ENCODE measurements at regions not wholly inside any gene's neighbourhood (a gene's known extent, or its start where the extent isn't known, plus 50 kb on each side); places are given as distances from the start of the nearest gene placed in this dataset.

DNA sequence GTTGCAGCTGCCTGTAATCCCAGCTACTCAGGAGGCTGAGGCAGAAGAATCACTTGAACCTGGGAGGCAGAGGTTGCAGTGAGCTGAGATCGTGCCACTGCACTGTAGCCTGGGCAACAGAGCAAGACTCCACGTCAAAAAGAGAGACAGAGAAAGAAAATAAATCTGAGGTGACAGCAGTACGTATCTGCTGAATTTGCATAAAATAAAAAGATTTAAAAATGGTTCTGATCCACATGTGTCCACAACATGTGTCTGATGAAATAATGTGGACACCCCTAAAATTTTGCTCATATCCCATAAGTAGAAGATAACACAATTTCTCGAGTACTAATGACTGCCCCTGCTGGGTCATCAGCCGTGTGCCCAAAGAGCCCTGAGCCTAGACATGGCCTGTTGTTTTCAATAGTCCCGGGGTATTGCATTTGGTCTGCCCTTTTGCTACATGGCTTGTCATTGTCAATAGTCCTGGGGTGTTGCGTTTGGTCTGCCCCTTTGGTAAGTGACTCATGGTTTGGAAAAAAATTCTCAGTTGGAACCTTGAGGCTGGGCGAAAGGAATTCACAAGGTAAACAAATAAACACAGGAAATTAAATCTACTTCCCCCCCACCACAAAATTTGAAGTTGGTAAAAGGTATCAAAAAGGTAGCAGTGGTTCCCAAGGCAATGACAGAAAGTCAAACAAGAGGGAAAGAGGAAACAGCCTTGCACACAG is 434.6 kb upstream of the MAF start:
- WGBS (ENCODE audit: insufficient coverage, low coverage, low lambda C conversion rate, missing lambda C conversion rate): 82% methylated on average over 7 of the region's 8 CpGs
- no peaks in the 10 kb centered on the region for H3K4me1 ChIP-seq
- ATAC-seq (no peak), DNase-seq (no peak)
- TF ChIP-seq CTCF (IDR thresholded peaks at IDR 0.05): no peak
- no peak for TF ChIP-seq POLR2A (IDR thresholded peaks at IDR 0.05)
- H3K36me3 ChIP-seq: no peaks in the 10 kb centered on the region
- intact Hi-C loops (cut with DNase I): no loop called here
- no peak overlapping the region for H3K4me3 ChIP-seq
- no peaks in the 10 kb centered on the region for H3K27me3 ChIP-seq
- H3K9me3 ChIP-seq: no peaks in the 10 kb centered on the region
- H3K27ac ChIP-seq: no peak overlapping the region

DNA sequence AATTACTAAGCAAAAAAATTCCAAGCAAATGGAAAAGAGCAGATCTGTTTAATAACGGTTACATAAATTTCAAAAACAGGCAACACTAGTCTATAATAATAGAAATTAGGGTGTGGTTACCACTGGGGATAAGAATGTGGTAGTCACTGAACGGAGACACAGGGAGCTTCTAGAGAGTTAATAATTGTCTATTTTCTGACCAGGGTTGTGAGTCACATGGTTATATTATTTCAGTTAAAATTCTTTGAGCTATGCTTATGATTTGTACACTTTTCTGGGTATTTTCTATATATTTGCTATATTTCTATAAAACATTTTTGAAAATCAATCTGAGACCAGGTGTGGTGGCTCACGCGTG is 433.9 kb upstream of the MAF start:
- intact Hi-C loops (cut with DNase I): no loop called here
- no peak for ATAC-seq

DNA sequence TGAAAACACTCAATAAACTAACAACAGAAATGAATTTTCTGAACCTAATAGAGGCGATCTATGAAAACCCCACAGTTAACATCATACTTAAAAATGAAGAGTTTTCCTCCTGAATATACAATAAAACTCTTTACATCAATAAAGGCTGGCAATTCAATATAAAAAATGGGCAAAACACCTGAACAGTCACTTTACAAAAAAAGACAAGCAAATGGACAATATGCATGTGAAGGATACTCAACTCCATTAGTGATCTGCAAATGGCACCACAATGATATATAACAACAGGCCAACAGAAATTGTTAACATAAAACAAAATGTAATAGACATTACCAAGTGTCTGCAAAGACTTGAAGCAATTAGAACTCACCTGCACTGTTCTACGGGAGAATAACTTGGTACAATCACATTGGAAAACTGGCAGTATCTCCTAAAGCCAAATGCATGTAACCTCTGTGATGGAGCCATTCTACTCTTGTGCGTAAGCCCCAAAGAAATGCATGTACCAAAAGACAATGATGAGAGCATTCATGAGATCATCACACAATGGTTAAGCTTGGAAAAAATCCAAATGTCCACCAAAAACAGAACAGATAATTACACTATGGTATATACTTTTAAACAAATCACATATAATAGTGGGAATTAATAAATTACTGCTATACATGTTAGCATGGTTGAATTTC is 433.4 kb upstream of the MAF start:
- no peaks in the 10 kb centered on the region for H3K27me3 ChIP-seq
- no peak for TF ChIP-seq CTCF (IDR thresholded peaks at IDR 0.05)
- no peak for TF ChIP-seq POLR2A (IDR thresholded peaks at IDR 0.05)
- no peaks in the 10 kb centered on the region for H3K36me3 ChIP-seq
- no peaks in the 10 kb centered on the region for H3K4me1 ChIP-seq
- no peak overlapping the region for H3K4me3 ChIP-seq
- 90% methylated on average over 3 of the region's 3 CpGs for WGBS (ENCODE audit: insufficient coverage, low coverage, low lambda C conversion rate, missing lambda C conversion rate)
- intact Hi-C loops (cut with DNase I): no loop called here
- ATAC-seq (no peak), DNase-seq (no peak)
- no peak overlapping the region for H3K27ac ChIP-seq
- H3K9me3 ChIP-seq: no peaks in the 10 kb centered on the region

More for the DNA sequence above, 433.9 kb upstream of the MAF start:
- Histone ChIP-seq H3K27ac (no peak overlapping the region), H3K9me3 (no peaks in the 10 kb centered on the region), H3K27me3 (no peaks in the 10 kb centered on the region), H3K4me1 (no peaks in the 10 kb centered on the region), H3K36me3 (no peaks in the 10 kb centered on the region), H3K4me3 (no peak overlapping the region)
- WGBS (ENCODE audit: insufficient coverage, low coverage, low lambda C conversion rate, missing lambda C conversion rate): 89% methylated on average over 4 of the region's 4 CpGs
- no peak for TF ChIP-seq POLR2A (IDR thresholded peaks at IDR 0.05)
- no peak for DNase-seq

DNA sequence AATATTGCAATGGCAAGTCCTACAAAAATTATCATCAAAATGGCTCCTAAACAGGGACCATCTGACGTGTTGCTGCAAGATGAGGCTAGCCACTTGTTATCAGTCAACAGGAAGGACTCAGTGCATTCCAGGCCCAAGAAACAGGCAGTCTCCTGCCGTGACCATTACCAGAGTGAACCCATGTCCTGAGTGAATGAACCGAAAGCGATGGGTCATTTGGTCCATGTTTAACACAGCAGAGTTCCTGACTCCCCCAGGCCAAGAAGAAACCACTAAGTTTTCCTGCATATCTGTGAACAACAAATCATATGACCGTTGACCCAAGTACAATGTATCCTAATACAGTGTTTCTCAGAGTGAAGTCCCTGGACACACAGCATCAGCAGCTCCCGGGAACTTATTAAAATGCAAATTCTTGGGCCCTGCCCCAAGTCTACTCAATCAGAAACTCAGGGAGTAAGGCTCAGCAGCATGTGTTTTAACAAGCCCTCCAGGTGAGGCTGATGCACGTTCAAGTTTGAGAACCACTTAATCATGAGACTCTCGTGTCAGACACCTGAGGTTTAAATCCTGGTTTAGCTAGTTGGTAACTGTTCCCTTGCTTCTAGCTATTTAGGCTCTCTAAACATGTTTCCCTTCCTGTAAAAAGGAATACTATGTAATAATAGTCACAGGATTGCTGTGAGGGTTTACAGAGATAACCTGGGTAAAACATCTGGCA is 429.4 kb upstream of the MAF start:
- Histone ChIP-seq H3K27me3 (no peaks in the 10 kb centered on the region), H3K27ac (no peak overlapping the region), H3K4me3 (no peak overlapping the region), H3K9me3 (no peaks in the 10 kb centered on the region), H3K4me1 (no peaks in the 10 kb centered on the region), H3K36me3 (no peaks in the 10 kb centered on the region)
- TF ChIP-seq POLR2A (IDR thresholded peaks at IDR 0.05) (no peak), CTCF (IDR thresholded peaks at IDR 0.05) (no peak)
- ATAC-seq (peak in 2 of 4 donors; percentile 30 to 47), DNase-seq (no peak)
- intact Hi-C loops (cut with DNase I): no loop called here
- WGBS (ENCODE audit: insufficient coverage, low coverage, low lambda C conversion rate, missing lambda C conversion rate): 70% methylated on average over 8 of the region's 8 CpGs

GRCh38 chr16:80029381-80029630 is 428.8 kb upstream of the MAF start:
- Histone ChIP-seq H3K4me1 (no peaks in the 10 kb centered on the region), H3K4me3 (no peak overlapping the region), H3K9me3 (no peaks in the 10 kb centered on the region), H3K36me3 (no peaks in the 10 kb centered on the region), H3K27me3 (no peaks in the 10 kb centered on the region), H3K27ac (no peak overlapping the region)
- TF ChIP-seq CTCF (IDR thresholded peaks at IDR 0.05) (no peak), POLR2A (IDR thresholded peaks at IDR 0.05) (no peak)
- intact Hi-C loops (cut with DNase I): no loop called here
- no peak for ATAC-seq
- WGBS (ENCODE audit: insufficient coverage, low coverage, low lambda C conversion rate, missing lambda C conversion rate): 20% methylated on average over 1 of the region's 2 CpGs
- DNase-seq: no peak

Data from right lobe of liver (tissue), 6 donors.